Spleen (tissue), 7 donors: ENCODE measurements at regions not wholly inside any gene's neighbourhood (a gene's known extent, or its start where the extent isn't known, plus 50 kb on each side); places are given as distances from the start of the nearest gene placed in this dataset.

Experiments used
- CTCF ChIP-seq, 11 experiments: fragments of 200-600 bp in 7 of 11; fragments of 450-650 bp in 4 of 11; sonication (generic) in 4 of 11; IDR thresholded peaks in 8 of 11; conservative IDR thresholded peaks in 3 of 11; 1 replicate in 7 of 11; 2 replicates in 4 of 11; pipeline versions ENCODE4 v1.4.0 to v1.8.0; 2016 to 2021; ENCODE audit warnings: antibody characterized with exemption in 11 of 11, inconsistent platforms in 4 of 11, mild to moderate bottlenecking in 1 of 11
- POLR2A ChIP-seq, 3 donors: fragments of 450-650 bp; IDR thresholded peaks; one replicate each; pipeline ENCODE4 v1.5.1; 2017; ENCODE audit warnings: antibody characterized with exemption in 3 of 3, mild to moderate bottlenecking in 1 of 3
- donor health status: DM: no; HTN: no; CAD: no; lungs with moderate emphysema.
- donor health status: DM: no; HTN: no; CAD: no.
- donor health status: DM: no; HTN: no; CAD: no.

- no peak for TF ChIP-seq CTCF (IDR thresholded peaks at IDR 0.05 in 8 of 11, conservative IDR thresholded peaks at IDR 0.05 in 3 of 11)
- no peak for TF ChIP-seq POLR2A (IDR thresholded peaks at IDR 0.05)
Measured at GRCh38 chr11:80034801-80035200, 594.0 kb upstream of the TENM4 start.
